Breast epithelium (tissue), 4 donors: ENCODE measurements at regions not wholly inside any gene's neighbourhood (a gene's known extent, or its start where the extent isn't known, plus 50 kb on each side); places are given as distances from the start of the nearest gene placed in this dataset.

Experiments used
- DNase-seq, 2 donors: peaks; one replicate each; pipeline ENCODE4 v3.0.0-alpha.2; 2019; ENCODE audit warnings: low spot score in 2 of 2
- H3K27ac ChIP-seq, 2 donors: fragments of 200-600 bp; sonication (generic) in 1 of 2; one replicate each; pipeline ENCODE4 v1.5.1; 2016 to 2019; ENCODE audit warnings: mild to moderate bottlenecking in 1 of 2
- H3K27me3 ChIP-seq, 2 donors: fragments of 200-600 bp; sonication (generic) in 1 of 2; one replicate each; pipeline versions ENCODE4 v1.5.1 to v1.6.0; 2017 to 2019; ENCODE audit warnings: control low read depth in 1 of 2, mild to moderate bottlenecking in 1 of 2
- H3K36me3 ChIP-seq: fragments of 200-600 bp; one replicate; pipeline ENCODE4 v1.5.1; 2019
- H3K4me1 ChIP-seq, 2 donors: fragments of 200-600 bp; sonication (generic); one replicate each; pipeline ENCODE4 v1.5.1; 2016 to 2019; ENCODE audit warnings: control low read depth in 1 of 2
- H3K4me3 ChIP-seq, 3 donors: fragments of 200-600 bp; sonication (generic); 1 replicate in 2 of 3; 2 replicates in 1 of 3; pipeline ENCODE4 v1.5.1; 2016 to 2019; ENCODE audit warnings: mild to moderate bottlenecking in 3 of 3, moderate library complexity in 2 of 3
- H3K9me3 ChIP-seq, 2 donors: fragments of 200-600 bp; sonication (generic) in 1 of 2; one replicate each; pipeline ENCODE4 v1.5.1; 2016 to 2019; ENCODE audit warnings: control low read depth in 1 of 2
- POLR2A ChIP-seq: fragments of 450-650 bp; IDR thresholded peaks from one replicate; pipeline ENCODE4 v1.6.1; 2016; ENCODE audit warnings: antibody characterized with exemption, mild to moderate bottlenecking, moderate library complexity
- POLR2AphosphoS5 ChIP-seq, 3 donors: sonication (generic); formaldehyde crosslinking; IDR thresholded peaks; one replicate each; pipeline ENCODE4 v1.6.1; 2017; ENCODE audit warnings: antibody characterized with exemption in 3 of 3
- intact Hi-C: fragments of 100-400 bp; cut with DNase I; formaldehyde crosslinking; loops from one replicate; pipeline ENCODE4 v1.15.1; 2023; ENCODE audit warnings: low total_unique reads
- TF ChIP-seq, protein P1 (sequence below), 3 donors: fragments of 450-650 bp; IDR thresholded peaks; one replicate each; pipeline ENCODE4 v1.5.1; 2016 to 2017; ENCODE audit warnings: antibody characterized with exemption in 3 of 3, mild to moderate bottlenecking in 3 of 3, moderate library complexity in 3 of 3

DNA sequence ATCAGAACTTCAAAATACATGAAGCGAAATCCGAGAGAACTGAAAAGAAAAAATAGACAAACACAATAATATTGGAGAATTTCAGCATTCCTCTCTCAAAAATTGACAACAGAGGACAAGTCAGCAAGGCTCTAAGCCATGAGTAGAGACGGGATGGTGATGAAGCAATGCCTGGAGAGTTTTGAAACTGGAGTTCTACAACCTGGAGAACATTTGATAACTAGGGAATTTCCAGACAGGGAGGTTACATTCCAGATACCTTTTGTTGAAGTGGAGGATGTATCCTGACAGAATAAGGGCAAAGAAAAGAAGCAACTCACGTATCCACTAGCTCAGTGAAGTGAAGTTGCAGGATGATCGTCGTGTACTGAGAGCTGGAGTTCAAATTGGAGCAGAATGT is 291.4 kb downstream of the CTTN start:
- DNase-seq: no peak
- no peaks in the 10 kb centered on the region for H3K9me3 ChIP-seq
- no peaks in the 10 kb centered on the region for H3K4me1 ChIP-seq
- H3K36me3 ChIP-seq: no peaks in the 10 kb centered on the region
- no peaks in the 10 kb centered on the region for H3K27me3 ChIP-seq
- H3K4me3 ChIP-seq: no peak overlapping the region
- intact Hi-C loops: no loop called here
- TF ChIP-seq POLR2AphosphoS5 (IDR thresholded peaks at IDR 0.05) (no peak), POLR2A (no peak)
- TF ChIP-seq, protein P1, sequence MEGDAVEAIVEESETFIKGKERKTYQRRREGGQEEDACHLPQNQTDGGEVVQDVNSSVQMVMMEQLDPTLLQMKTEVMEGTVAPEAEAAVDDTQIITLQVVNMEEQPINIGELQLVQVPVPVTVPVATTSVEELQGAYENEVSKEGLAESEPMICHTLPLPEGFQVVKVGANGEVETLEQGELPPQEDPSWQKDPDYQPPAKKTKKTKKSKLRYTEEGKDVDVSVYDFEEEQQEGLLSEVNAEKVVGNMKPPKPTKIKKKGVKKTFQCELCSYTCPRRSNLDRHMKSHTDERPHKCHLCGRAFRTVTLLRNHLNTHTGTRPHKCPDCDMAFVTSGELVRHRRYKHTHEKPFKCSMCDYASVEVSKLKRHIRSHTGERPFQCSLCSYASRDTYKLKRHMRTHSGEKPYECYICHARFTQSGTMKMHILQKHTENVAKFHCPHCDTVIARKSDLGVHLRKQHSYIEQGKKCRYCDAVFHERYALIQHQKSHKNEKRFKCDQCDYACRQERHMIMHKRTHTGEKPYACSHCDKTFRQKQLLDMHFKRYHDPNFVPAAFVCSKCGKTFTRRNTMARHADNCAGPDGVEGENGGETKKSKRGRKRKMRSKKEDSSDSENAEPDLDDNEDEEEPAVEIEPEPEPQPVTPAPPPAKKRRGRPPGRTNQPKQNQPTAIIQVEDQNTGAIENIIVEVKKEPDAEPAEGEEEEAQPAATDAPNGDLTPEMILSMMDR (IDR thresholded peaks at IDR 0.05): no peak
- no peak overlapping the region for H3K27ac ChIP-seq

DNA sequence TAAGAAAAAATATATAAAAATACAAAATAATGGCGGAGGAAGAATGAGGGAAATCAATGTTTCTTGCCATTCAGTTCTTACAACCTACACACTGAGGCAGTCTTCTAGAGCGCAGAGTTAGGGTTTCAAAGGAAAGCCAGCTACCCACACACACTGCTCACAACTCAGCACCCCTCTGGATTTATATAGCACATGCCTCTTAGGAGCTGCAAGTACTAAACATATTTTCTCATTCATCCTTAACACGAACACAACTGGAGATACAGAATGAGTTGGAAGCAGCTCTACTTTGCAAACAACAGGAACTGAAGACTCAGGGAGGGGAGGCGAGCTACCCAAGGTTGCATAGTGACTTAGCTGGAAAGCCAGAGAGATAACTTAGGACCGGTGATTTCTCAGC is 293.8 kb downstream of the CTTN start:
- intact Hi-C loops: no loop called here
- Histone ChIP-seq H3K9me3 (peaks cover 0 to 6% of the 10 kb centered on the region in 2 donors), H3K4me3 (no peak overlapping the region), H3K27me3 (no peaks in the 10 kb centered on the region), H3K4me1 (no peaks in the 10 kb centered on the region), H3K27ac (no peak overlapping the region), H3K36me3 (no peaks in the 10 kb centered on the region)
- TF ChIP-seq, protein P1 (IDR thresholded peaks at IDR 0.05): no peak
- TF ChIP-seq POLR2A: no peak
- TF ChIP-seq POLR2AphosphoS5 (IDR thresholded peaks at IDR 0.05): no peak
- no peak for DNase-seq

DNA sequence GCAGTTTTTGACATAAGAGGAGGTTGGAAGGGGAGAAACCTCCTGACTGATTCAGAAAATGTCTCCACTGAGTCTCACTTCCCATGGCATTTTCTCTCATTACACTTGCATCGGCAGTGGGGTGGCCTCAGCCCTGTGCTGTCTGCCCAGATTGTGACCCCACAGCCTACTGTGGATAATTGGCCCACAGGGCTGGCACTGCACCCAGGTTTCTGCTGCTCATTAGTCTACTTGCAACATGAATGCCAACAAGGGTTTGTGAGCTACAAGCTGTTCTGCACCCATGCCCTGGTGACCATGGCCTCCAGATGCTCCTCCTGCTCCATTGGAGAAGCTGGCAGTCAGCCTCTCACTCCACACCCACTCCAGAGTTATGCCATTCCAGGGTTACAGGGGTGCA is 296.0 kb downstream of the CTTN start:
- Histone ChIP-seq H3K36me3 (no peaks in the 10 kb centered on the region), H3K9me3 (peaks cover 0 to 6% of the 10 kb centered on the region in 2 donors), H3K4me3 (no peak overlapping the region), H3K27me3 (no peaks in the 10 kb centered on the region), H3K27ac (no peak overlapping the region), H3K4me1 (no peaks in the 10 kb centered on the region)
- no peak for DNase-seq
- intact Hi-C loops: no loop called here
- TF ChIP-seq POLR2AphosphoS5 (IDR thresholded peaks at IDR 0.05) (no peak), POLR2A (no peak)

DNA sequence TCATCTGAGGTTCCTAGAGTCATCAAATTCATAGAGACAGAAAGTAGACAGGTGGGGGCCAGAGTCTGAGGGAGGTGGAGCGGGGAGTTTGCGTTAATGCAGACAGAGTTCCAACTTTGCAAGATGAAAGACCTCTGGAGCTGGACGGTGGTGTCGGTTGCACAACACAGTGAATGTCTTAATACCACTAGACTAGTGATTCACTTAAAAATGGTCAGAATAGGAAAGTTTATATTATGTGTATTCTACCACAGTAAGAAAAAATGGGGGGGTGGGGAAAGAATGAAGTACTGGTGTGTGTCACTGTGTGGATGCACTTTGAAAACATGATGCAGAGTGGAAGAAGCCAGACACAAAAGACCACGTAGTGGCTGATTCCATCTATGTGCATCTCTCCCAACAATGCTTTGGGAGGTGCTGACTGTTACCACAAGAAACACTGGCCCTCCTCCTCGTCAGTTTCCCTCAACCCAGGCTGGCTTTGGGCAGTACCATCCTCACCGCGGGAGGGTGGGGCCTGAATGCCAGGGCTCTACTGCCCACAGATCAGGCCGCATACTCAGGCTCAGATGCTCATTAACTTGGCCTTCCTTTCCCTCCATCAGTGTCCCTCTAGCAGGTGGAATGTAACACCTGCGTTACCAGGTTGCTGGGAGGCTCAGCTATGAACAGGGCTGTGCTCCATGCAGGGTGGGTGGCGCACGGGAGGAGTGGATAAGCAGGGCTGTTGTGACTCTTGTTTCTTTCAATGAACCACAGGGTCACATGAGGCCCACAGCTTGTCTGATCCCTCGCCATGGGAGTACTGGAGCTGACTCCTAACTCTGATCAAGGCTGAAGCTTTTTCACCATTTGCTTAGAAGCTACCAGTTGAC is 297.0 kb downstream of the CTTN start:
- no peaks in the 10 kb centered on the region for H3K36me3 ChIP-seq
- intact Hi-C loops: no loop called here
- H3K27me3 ChIP-seq: no peaks in the 10 kb centered on the region
- no peaks in the 10 kb centered on the region for H3K4me1 ChIP-seq
- no peak for DNase-seq
- peaks cover 0 to 6% of the 10 kb centered on the region in 2 donors for H3K9me3 ChIP-seq
- no peak overlapping the region for H3K4me3 ChIP-seq
- TF ChIP-seq, protein P1 (IDR thresholded peaks at IDR 0.05): no peak
- TF ChIP-seq POLR2A (no peak), POLR2AphosphoS5 (IDR thresholded peaks at IDR 0.05) (no peak)
- H3K27ac ChIP-seq: no peak overlapping the region

DNA sequence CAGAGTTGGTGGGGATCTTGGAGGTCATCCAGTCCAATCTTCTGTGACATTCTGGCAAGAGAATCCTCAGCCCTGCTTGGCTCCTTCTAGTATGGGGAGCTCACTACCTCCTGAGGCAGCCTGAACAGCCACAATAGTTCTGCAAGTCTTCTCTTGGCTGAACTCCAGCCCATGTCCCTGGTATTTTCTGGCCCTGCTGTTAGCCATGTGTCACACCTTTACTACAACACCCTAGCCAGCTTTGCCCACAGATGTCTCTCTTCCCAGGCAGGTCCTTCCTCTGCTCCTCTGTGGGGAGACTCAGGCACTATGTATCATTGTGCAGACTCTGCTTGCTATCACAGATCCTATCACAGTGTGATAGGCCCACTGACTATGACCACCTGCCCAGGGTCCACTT is 297.7 kb downstream of the CTTN start:
- Histone ChIP-seq H3K27me3 (no peaks in the 10 kb centered on the region), H3K4me1 (no peaks in the 10 kb centered on the region), H3K27ac (no peak overlapping the region), H3K4me3 (no peak overlapping the region), H3K36me3 (no peaks in the 10 kb centered on the region), H3K9me3 (peaks cover 0 to 6% of the 10 kb centered on the region in 2 donors)
- DNase-seq: no peak
- TF ChIP-seq, protein P1 (IDR thresholded peaks at IDR 0.05): no peak
- TF ChIP-seq POLR2A (no peak), POLR2AphosphoS5 (IDR thresholded peaks at IDR 0.05) (no peak)
- intact Hi-C loops: no loop called here
